Epidermal melanocyte (primary cell): ENCODE measurements at regions not wholly inside any gene's neighbourhood (a gene's known extent, or its start where the extent isn't known, plus 50 kb on each side); places are given as distances from the start of the nearest gene placed in this dataset.

ENCODE experiments used
- DNase-seq: peaks from one replicate; pipeline ENCODE4 v3.0.0; 2011; ENCODE audit warnings: low spot score; ENCODE audit not compliant: insufficient read length

- no peak for DNase-seq
Measured at GRCh38 chr10:24008164-24009091, 200.5 kb upstream of the KIAA1217 start.

- no peak for DNase-seq
Measured at GRCh38 chr10:24009115-24009514, 199.8 kb upstream of the KIAA1217 start.

- DNase-seq: no peak
Measured at GRCh38 chr10:24009736-24010135, 199.2 kb upstream of the KIAA1217 start.

GRCh38 chr10:24010436-24010970 lies 198.4 kb upstream of the KIAA1217 start:
- DNase-seq: no peak

- no peak for DNase-seq
Measured at GRCh38 chr10:24012249-24012803, 196.6 kb upstream of the KIAA1217 start.

- no peak for DNase-seq
Measured at GRCh38 chr10:24027107-24027506, 181.8 kb upstream of the KIAA1217 start.

GRCh38 chr10:24034571-24034970 lies 174.4 kb upstream of the KIAA1217 start:
- no peak for DNase-seq

- no peak for DNase-seq
Measured at GRCh38 chr10:24035761-24036160, 173.2 kb upstream of the KIAA1217 start.

GRCh38 chr10:24039315-24039714 lies 169.6 kb upstream of the KIAA1217 start:
- no peak for DNase-seq

GRCh38 chr10:24039897-24040296 lies 169.0 kb upstream of the KIAA1217 start:
- DNase-seq: no peak

- DNase-seq: no peak
Measured at GRCh38 chr10:24041034-24041433, 167.9 kb upstream of the KIAA1217 start.

GRCh38 chr10:24041834-24042233 lies 167.1 kb upstream of the KIAA1217 start:
- DNase-seq: no peak

GRCh38 chr10:24042884-24043283 lies 166.1 kb upstream of the KIAA1217 start:
- DNase-seq: no peak

- DNase-seq: no peak
Measured at GRCh38 chr10:24046060-24046459, 162.9 kb upstream of the KIAA1217 start.

- DNase-seq: no peak
Measured at GRCh38 chr10:24047176-24047575, 161.8 kb upstream of the KIAA1217 start.

- DNase-seq: no peak
Measured at GRCh38 chr10:24054421-24054820, 154.5 kb upstream of the KIAA1217 start.

- no peak for DNase-seq
Measured at GRCh38 chr10:24080207-24080606, 128.7 kb upstream of the KIAA1217 start.

- DNase-seq: no peak
Measured at GRCh38 chr10:24086296-24087086, 122.4 kb upstream of the KIAA1217 start.

GRCh38 chr10:24091256-24091655 lies 117.7 kb upstream of the KIAA1217 start:
- DNase-seq: no peak

- DNase-seq: no peak
Measured at GRCh38 chr10:24096281-24096680, 112.7 kb upstream of the KIAA1217 start.

GRCh38 chr10:24097751-24098207 lies 111.2 kb upstream of the KIAA1217 start:
- DNase-seq: no peak

GRCh38 chr10:24104895-24105294 lies 104.0 kb upstream of the KIAA1217 start:
- DNase-seq: no peak
